ENCODE measurements at regions not wholly inside any gene's neighbourhood (a gene's known extent, or its start where the extent isn't known, plus 50 kb on each side); places are given as distances from the start of the nearest gene placed in this dataset.

GRCh38 chr9:82736701-82737100, 326.2 kb downstream of the RASEF start:
- Histone ChIP-seq H3K27me3 (ENCODE audit: control insufficient read depth, low read length) (no peaks in the 10 kb centered on the region), H3F3A (ENCODE audit: control insufficient read depth, insufficient read depth) (no peaks in the 10 kb centered on the region), H3K79me2 (ENCODE audit: control insufficient read depth, low read length) (no peaks in the 10 kb centered on the region), H3K4me3 (ENCODE audit: low read length) (no peak overlapping the region), H4K20me1 (ENCODE audit: control insufficient read depth, insufficient read depth, low read depth, low read length) (no peaks in the 10 kb centered on the region), H3K9me3 (ENCODE audit: control insufficient read depth, insufficient read depth, low read length) (no peaks in the 10 kb centered on the region), H3K9me2 (replicated peaks; ENCODE audit: control insufficient read depth, low read length) (no peaks in the 10 kb centered on the region), H3K36me3 (ENCODE audit: control insufficient read depth, low read length) (no peaks in the 10 kb centered on the region), H3K4me1 (ENCODE audit: control insufficient read depth, low read length) (no peaks in the 10 kb centered on the region), H3K4me2 (ENCODE audit: low read length) (no peak overlapping the region), H3K27ac (ENCODE audit: low read depth, low read length) (no peak overlapping the region)
- no peak for TF ChIP-seq EZH2phosphoT487 (IDR thresholded peaks at IDR 0.05; ENCODE audit: borderline replicate concordance, low read length)
- TF ChIP-seq, protein P1, sequence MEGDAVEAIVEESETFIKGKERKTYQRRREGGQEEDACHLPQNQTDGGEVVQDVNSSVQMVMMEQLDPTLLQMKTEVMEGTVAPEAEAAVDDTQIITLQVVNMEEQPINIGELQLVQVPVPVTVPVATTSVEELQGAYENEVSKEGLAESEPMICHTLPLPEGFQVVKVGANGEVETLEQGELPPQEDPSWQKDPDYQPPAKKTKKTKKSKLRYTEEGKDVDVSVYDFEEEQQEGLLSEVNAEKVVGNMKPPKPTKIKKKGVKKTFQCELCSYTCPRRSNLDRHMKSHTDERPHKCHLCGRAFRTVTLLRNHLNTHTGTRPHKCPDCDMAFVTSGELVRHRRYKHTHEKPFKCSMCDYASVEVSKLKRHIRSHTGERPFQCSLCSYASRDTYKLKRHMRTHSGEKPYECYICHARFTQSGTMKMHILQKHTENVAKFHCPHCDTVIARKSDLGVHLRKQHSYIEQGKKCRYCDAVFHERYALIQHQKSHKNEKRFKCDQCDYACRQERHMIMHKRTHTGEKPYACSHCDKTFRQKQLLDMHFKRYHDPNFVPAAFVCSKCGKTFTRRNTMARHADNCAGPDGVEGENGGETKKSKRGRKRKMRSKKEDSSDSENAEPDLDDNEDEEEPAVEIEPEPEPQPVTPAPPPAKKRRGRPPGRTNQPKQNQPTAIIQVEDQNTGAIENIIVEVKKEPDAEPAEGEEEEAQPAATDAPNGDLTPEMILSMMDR (IDR thresholded peaks at IDR 0.05; ENCODE audit: low read depth, low read length, poor library complexity, severe bottlenecking), result no peak

GRCh38 chr9:82745919-82746318, 317.0 kb downstream of the RASEF start:
- TF ChIP-seq, protein P1 (IDR thresholded peaks at IDR 0.05; ENCODE audit: low read depth, low read length, poor library complexity, severe bottlenecking), result no peak
- no peak for TF ChIP-seq EZH2phosphoT487 (IDR thresholded peaks at IDR 0.05; ENCODE audit: borderline replicate concordance, low read length)
- Histone ChIP-seq H3K27me3 (ENCODE audit: control insufficient read depth, low read length) (no peaks in the 10 kb centered on the region), H3K9me3 (ENCODE audit: control insufficient read depth, insufficient read depth, low read length) (no peaks in the 10 kb centered on the region), H3K4me3 (ENCODE audit: low read length) (no peak overlapping the region), H3F3A (ENCODE audit: control insufficient read depth, insufficient read depth) (no peaks in the 10 kb centered on the region), H3K4me2 (ENCODE audit: low read length) (no peak overlapping the region), H3K79me2 (ENCODE audit: control insufficient read depth, low read length) (no peaks in the 10 kb centered on the region), H3K4me1 (ENCODE audit: control insufficient read depth, low read length) (no peaks in the 10 kb centered on the region), H3K36me3 (ENCODE audit: control insufficient read depth, low read length) (no peaks in the 10 kb centered on the region), H3K9me2 (replicated peaks; ENCODE audit: control insufficient read depth, low read length) (no peaks in the 10 kb centered on the region), H3K27ac (ENCODE audit: low read depth, low read length) (no peak overlapping the region), H4K20me1 (ENCODE audit: control insufficient read depth, insufficient read depth, low read depth, low read length) (no peaks in the 10 kb centered on the region)

DNA sequence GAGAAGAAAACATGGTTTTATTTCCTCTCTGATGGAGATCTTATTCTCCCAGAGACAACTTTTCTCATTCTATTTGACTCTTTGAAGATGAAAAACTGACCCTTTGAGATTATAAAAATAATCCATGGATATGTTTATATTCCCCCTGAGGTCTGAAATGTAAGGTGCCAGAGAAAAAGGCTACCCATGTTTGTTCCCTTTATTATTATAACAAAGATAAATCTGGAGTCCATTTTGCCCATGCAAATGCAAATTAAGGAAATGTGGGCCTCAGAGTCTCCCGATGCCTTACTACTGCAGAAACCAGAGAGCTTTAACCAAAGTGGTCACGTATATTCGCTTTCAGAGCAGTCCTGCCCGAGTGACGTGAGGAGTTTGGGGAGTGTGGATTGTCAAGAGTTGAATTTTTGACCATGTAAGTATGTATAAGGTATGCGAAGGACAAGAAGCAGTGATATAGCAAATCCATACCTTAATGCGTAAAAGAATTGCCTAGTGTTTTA, 312.5 kb downstream of the RASEF start:
- H4K20me1 ChIP-seq (ENCODE audit: control insufficient read depth, insufficient read depth, low read depth, low read length), result no peaks in the 10 kb centered on the region
- H3K27me3 ChIP-seq (ENCODE audit: control insufficient read depth, low read length), result no peaks in the 10 kb centered on the region
- H3K9me3 ChIP-seq (ENCODE audit: control insufficient read depth, insufficient read depth, low read length), result no peaks in the 10 kb centered on the region
- no peaks in the 10 kb centered on the region for H3K79me2 ChIP-seq (ENCODE audit: control insufficient read depth, low read length)
- H3K4me1 ChIP-seq (ENCODE audit: control insufficient read depth, low read length), result no peaks in the 10 kb centered on the region
- no peak overlapping the region for H3K4me3 ChIP-seq (ENCODE audit: low read length)
- no peak overlapping the region for H3K27ac ChIP-seq (ENCODE audit: low read depth, low read length)
- H3F3A ChIP-seq (ENCODE audit: control insufficient read depth, insufficient read depth), result no peaks in the 10 kb centered on the region
- H3K4me2 ChIP-seq (ENCODE audit: low read length), result no peak overlapping the region
- no peaks in the 10 kb centered on the region for H3K9me2 ChIP-seq (replicated peaks; ENCODE audit: control insufficient read depth, low read length)
- no peak for TF ChIP-seq EZH2phosphoT487 (IDR thresholded peaks at IDR 0.05; ENCODE audit: borderline replicate concordance, low read length)
- TF ChIP-seq, protein P1 (IDR thresholded peaks at IDR 0.05; ENCODE audit: low read depth, low read length, poor library complexity, severe bottlenecking), result no peak
- no peaks in the 10 kb centered on the region for H3K36me3 ChIP-seq (ENCODE audit: control insufficient read depth, low read length)

Measured in DOHH2 (cell line).